WERI-Rb-1 (cell line): ENCODE measurements at regions not wholly inside any gene's neighbourhood (a gene's known extent, or its start where the extent isn't known, plus 50 kb on each side); places are given as distances from the start of the nearest gene placed in this dataset.

Source experiments
- DNase-seq: peaks from one replicate; pipeline ENCODE4 v3.0.0-alpha.2; 2020
- H3K27ac ChIP-seq: fragments of 250-450 bp; sonication (Bioruptor Pico); 2 replicates; pipeline ENCODE4 v1.5.1; 2020; ENCODE audit warnings: mild to moderate bottlenecking, moderate library complexity
- H3K27me3 ChIP-seq: fragments of 250-450 bp; sonication (Bioruptor Pico); 2 replicates; pipeline ENCODE4 v1.5.1; 2021; ENCODE audit warnings: mild to moderate bottlenecking, low read depth, moderate library complexity; ENCODE audit not compliant: insufficient read depth, severe bottlenecking
- H3K36me3 ChIP-seq: fragments of 250-450 bp; sonication (Bioruptor Pico); 2 replicates; pipeline ENCODE4 v1.5.1; 2020; ENCODE audit warnings: mild to moderate bottlenecking, moderate library complexity
- H3K4me3 ChIP-seq: 2 replicates; pipeline ENCODE4 v1.5.1; 2011; ENCODE audit warnings: low read depth, mild to moderate bottlenecking, control low read depth, low read length
- H3K9me3 ChIP-seq: fragments of 250-450 bp; sonication (Bioruptor Pico); 2 replicates; pipeline ENCODE4 v1.5.1; 2021; ENCODE audit warnings: mild to moderate bottlenecking, moderate library complexity; ENCODE audit not compliant: severe bottlenecking
- CTCF ChIP-seq: IDR thresholded peaks from 2 replicates; pipeline ENCODE4 v1.5.1; 2011; ENCODE audit warnings: low read depth, mild to moderate bottlenecking, control low read depth, inconsistent platforms, low read length

GRCh38 chr5:54766748-54767147 is 218.6 kb downstream of the ESM1 start:
- H3K36me3 ChIP-seq, result no peaks in the 10 kb centered on the region
- no peak for DNase-seq
- no peak overlapping the region for H3K4me3 ChIP-seq
- no peak overlapping the region for H3K27ac ChIP-seq
- TF ChIP-seq CTCF, result peak; percentile 35
- no peaks in the 10 kb centered on the region for H3K27me3 ChIP-seq
- no peaks in the 10 kb centered on the region for H3K9me3 ChIP-seq

- H3K27me3 ChIP-seq, result no peaks in the 10 kb centered on the region
- H3K36me3 ChIP-seq, result no peaks in the 10 kb centered on the region
- TF ChIP-seq CTCF, result no peak
- DNase-seq, result no peak
- no peak overlapping the region for H3K4me3 ChIP-seq
- H3K27ac ChIP-seq, result no peak overlapping the region
- H3K9me3 ChIP-seq, result no peaks in the 10 kb centered on the region
Observed at GRCh38 chr5:54765165-54766028, 220.0 kb downstream of the ESM1 start.

GRCh38 chr5:54764102-54765090 is 221.0 kb downstream of the ESM1 start:
- Histone ChIP-seq H3K9me3 (no peaks in the 10 kb centered on the region), H3K27ac (no peak overlapping the region), H3K36me3 (no peaks in the 10 kb centered on the region), H3K27me3 (no peaks in the 10 kb centered on the region), H3K4me3 (no peak overlapping the region)
- no peak for TF ChIP-seq CTCF
- DNase-seq, result no peak

GRCh38 chr5:54761213-54761701 is 224.1 kb downstream of the ESM1 start:
- H3K27me3 ChIP-seq, result no peaks in the 10 kb centered on the region
- H3K4me3 ChIP-seq, result no peak overlapping the region
- DNase-seq, result no peak
- H3K27ac ChIP-seq, result no peak overlapping the region
- TF ChIP-seq CTCF, result no peak
- H3K9me3 ChIP-seq, result no peaks in the 10 kb centered on the region
- H3K36me3 ChIP-seq, result no peaks in the 10 kb centered on the region

- no peak for DNase-seq
- Histone ChIP-seq H3K27me3 (no peaks in the 10 kb centered on the region), H3K36me3 (no peaks in the 10 kb centered on the region), H3K4me3 (no peak overlapping the region), H3K9me3 (no peaks in the 10 kb centered on the region), H3K27ac (no peak overlapping the region)
- no peak for TF ChIP-seq CTCF
Observed at GRCh38 chr5:54760182-54760935, 225.0 kb downstream of the ESM1 start.
